ENCODE measurements at regions not wholly inside any gene's neighbourhood (a gene's known extent, or its start where the extent isn't known, plus 50 kb on each side); places are given as distances from the start of the nearest gene placed in this dataset.

DNA sequence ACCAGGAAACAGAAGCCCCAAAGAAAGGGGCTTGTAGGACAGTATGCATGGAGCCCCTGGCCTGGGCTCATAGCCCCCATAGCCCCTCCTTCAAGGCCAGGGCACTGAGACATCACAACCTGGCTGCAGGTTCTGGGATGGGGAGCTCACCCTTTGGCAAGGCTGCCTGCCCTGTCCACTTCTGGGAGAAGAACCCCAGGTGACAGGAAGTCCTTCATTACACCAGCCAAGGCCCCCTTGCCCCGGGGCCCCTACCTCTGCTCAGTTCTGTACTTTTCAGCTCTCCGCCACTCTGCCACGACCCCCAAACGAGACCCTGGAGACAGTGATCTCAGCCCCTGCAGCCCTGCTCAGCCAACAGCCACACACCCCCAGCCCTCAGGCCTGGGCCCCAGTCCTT is 223.2 kb upstream of the RTL1 start:
- H3K4me2 ChIP-seq (ENCODE audit: low read length), result no peak overlapping the region
- H3K9ac ChIP-seq (ENCODE audit: low read length), result no peak overlapping the region
- H3K27me3 ChIP-seq (ENCODE audit: low read depth, low read length), result no peaks in the 10 kb centered on the region
- no peaks in the 10 kb centered on the region for H3K79me2 ChIP-seq (ENCODE audit: low read length)
- H3K9me3 ChIP-seq (ENCODE audit: insufficient read depth, low read length), result no peaks in the 10 kb centered on the region
- H4K20me1 ChIP-seq (ENCODE audit: insufficient read depth, low read length), result no peaks in the 10 kb centered on the region
- no peak overlapping the region for H3K4me3 ChIP-seq (ENCODE audit: low read length)
- H2AFZ ChIP-seq (ENCODE audit: low read depth, low read length), result no peak overlapping the region
- TF ChIP-seq, protein P1, sequence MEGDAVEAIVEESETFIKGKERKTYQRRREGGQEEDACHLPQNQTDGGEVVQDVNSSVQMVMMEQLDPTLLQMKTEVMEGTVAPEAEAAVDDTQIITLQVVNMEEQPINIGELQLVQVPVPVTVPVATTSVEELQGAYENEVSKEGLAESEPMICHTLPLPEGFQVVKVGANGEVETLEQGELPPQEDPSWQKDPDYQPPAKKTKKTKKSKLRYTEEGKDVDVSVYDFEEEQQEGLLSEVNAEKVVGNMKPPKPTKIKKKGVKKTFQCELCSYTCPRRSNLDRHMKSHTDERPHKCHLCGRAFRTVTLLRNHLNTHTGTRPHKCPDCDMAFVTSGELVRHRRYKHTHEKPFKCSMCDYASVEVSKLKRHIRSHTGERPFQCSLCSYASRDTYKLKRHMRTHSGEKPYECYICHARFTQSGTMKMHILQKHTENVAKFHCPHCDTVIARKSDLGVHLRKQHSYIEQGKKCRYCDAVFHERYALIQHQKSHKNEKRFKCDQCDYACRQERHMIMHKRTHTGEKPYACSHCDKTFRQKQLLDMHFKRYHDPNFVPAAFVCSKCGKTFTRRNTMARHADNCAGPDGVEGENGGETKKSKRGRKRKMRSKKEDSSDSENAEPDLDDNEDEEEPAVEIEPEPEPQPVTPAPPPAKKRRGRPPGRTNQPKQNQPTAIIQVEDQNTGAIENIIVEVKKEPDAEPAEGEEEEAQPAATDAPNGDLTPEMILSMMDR (IDR thresholded peaks at IDR 0.05; ENCODE audit: low read depth, low read length), result no peak
- no peak for TF ChIP-seq EZH2phosphoT487 (IDR thresholded peaks at IDR 0.05; ENCODE audit: low read depth)
- H3K4me1 ChIP-seq (ENCODE audit: low read length), result no peaks in the 10 kb centered on the region
- no peaks in the 10 kb centered on the region for H3K36me3 ChIP-seq (replicated peaks; ENCODE audit: low read depth, low read length)
- no peak overlapping the region for H3K27ac ChIP-seq (ENCODE audit: low read length)

DNA sequence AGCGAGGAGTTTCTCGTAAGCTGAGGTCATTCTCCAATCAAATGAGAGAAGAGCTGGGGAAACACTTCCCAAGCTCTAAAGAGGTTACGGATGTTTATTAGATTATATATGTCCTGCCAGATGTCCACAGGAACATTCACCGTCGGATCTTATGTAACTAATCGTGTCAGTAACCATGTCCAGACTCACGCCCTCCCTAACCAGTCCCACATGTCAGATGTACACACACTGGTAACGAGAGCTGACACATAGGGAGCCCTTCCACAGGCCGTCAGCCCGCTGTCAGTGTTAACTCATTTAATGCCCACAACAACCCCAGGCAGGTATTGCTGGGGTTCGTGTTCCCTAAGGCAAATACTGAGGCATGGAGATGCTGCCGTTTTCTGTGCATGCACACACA is 223.7 kb upstream of the RTL1 start:
- Histone ChIP-seq H3K9ac (ENCODE audit: low read length) (no peak overlapping the region), H3K36me3 (replicated peaks; ENCODE audit: low read depth, low read length) (no peaks in the 10 kb centered on the region), H3K4me1 (ENCODE audit: low read length) (no peaks in the 10 kb centered on the region), H3K9me3 (ENCODE audit: insufficient read depth, low read length) (no peaks in the 10 kb centered on the region), H3K79me2 (ENCODE audit: low read length) (no peaks in the 10 kb centered on the region), H3K27me3 (ENCODE audit: low read depth, low read length) (no peaks in the 10 kb centered on the region), H3K4me3 (ENCODE audit: low read length) (no peak overlapping the region), H3K27ac (ENCODE audit: low read length) (no peak overlapping the region), H4K20me1 (ENCODE audit: insufficient read depth, low read length) (no peaks in the 10 kb centered on the region), H2AFZ (ENCODE audit: low read depth, low read length) (no peak overlapping the region), H3K4me2 (ENCODE audit: low read length) (no peak overlapping the region)
- TF ChIP-seq, protein P1 (IDR thresholded peaks at IDR 0.05; ENCODE audit: low read depth, low read length), result no peak
- TF ChIP-seq EZH2phosphoT487 (IDR thresholded peaks at IDR 0.05; ENCODE audit: low read depth), result no peak

DNA sequence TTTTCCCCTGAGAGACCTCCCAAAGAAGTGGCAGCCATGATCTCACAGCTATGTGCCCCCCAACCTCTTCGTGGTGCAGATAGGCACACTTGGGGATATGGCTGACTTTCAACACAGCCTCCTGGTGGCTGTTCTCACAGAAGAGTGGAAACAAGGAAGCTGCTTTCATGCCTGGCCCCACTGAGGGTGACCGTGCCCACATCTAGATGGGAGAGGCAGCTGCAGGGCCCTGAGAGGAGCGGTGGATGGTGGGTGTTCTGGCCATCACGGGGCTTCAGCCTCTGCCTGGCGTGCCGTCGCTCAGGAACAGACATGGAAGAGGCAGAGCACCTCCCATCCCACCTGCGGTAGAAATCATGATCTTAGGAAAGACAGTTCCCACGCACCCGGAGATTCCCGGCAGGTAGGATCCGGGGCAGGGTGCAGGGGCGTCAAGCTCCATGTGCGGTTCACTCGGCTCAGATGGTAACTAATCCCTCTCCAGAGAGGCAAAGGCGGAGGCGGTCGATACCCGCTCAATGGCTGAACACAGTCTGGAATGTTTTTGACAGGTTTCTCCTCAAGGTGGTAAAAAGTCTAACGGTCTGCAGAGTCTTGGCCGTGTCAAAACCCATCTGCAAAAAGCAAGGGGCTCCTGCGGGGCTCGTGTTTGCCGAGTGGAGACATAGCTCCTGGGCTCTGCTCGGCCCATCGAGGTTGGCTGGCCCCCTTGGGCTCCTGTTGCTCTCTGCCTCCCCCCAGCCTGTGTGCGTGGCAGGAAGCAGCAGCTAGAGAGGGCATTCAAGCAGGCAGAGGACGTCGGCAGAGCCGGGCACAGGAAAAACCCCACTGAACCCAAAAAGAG is 225.2 kb upstream of the RTL1 start:
- H3K36me3 ChIP-seq (replicated peaks; ENCODE audit: low read depth, low read length), result no peaks in the 10 kb centered on the region
- no peaks in the 10 kb centered on the region for H3K79me2 ChIP-seq (ENCODE audit: low read length)
- no peaks in the 10 kb centered on the region for H3K9me3 ChIP-seq (ENCODE audit: insufficient read depth, low read length)
- no peak overlapping the region for H3K27ac ChIP-seq (ENCODE audit: low read length)
- no peak overlapping the region for H3K4me3 ChIP-seq (ENCODE audit: low read length)
- no peak for TF ChIP-seq EZH2phosphoT487 (IDR thresholded peaks at IDR 0.05; ENCODE audit: low read depth)
- TF ChIP-seq, protein P1 (IDR thresholded peaks at IDR 0.05; ENCODE audit: low read depth, low read length), result no peak
- H3K4me1 ChIP-seq (ENCODE audit: low read length), result no peaks in the 10 kb centered on the region
- no peaks in the 10 kb centered on the region for H4K20me1 ChIP-seq (ENCODE audit: insufficient read depth, low read length)
- no peak overlapping the region for H2AFZ ChIP-seq (ENCODE audit: low read depth, low read length)
- H3K9ac ChIP-seq (ENCODE audit: low read length), result no peak overlapping the region
- H3K27me3 ChIP-seq (ENCODE audit: low read depth, low read length), result no peaks in the 10 kb centered on the region
- H3K4me2 ChIP-seq (ENCODE audit: low read length), result no peak overlapping the region

DNA sequence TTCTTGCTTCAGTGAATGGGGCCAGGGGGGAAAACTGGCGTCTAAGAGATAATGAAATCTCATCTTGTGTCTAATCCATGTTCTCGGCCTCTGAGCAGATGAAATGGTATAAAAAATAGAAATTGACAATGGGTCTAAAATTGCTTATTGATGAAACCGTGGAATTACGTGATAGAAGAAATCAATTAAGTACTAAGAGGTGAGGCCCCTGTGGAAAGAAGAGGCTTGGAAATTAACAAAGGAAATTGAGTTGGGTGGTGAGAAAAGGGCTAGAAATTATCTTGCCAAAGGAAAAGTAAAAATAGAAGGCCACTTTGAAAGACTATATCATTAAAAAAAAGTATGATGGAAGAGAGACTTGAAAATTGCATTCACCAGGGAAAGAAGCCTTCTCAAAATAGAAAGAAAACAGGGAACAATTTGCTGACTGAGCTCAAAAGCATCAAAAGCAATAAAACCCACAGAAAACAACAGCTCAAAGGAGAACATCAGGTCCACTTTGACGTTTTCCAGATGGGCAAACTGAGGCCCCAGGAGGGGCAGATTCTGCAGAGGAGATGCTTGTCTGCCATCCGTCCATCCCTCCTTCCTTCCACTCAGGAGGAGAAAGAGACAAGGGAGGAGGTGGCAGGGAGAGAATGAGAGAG is 226.1 kb upstream of the RTL1 start:
- TF ChIP-seq EZH2phosphoT487 (IDR thresholded peaks at IDR 0.05; ENCODE audit: low read depth), result no peak
- TF ChIP-seq, protein P1 (IDR thresholded peaks at IDR 0.05; ENCODE audit: low read depth, low read length), result no peak
- H3K27me3 ChIP-seq (ENCODE audit: low read depth, low read length), result no peaks in the 10 kb centered on the region
- no peaks in the 10 kb centered on the region for H3K36me3 ChIP-seq (replicated peaks; ENCODE audit: low read depth, low read length)
- no peak overlapping the region for H3K4me3 ChIP-seq (ENCODE audit: low read length)
- H3K4me2 ChIP-seq (ENCODE audit: low read length), result no peak overlapping the region
- no peak overlapping the region for H2AFZ ChIP-seq (ENCODE audit: low read depth, low read length)
- no peaks in the 10 kb centered on the region for H4K20me1 ChIP-seq (ENCODE audit: insufficient read depth, low read length)
- no peak overlapping the region for H3K27ac ChIP-seq (ENCODE audit: low read length)
- H3K79me2 ChIP-seq (ENCODE audit: low read length), result no peaks in the 10 kb centered on the region
- no peaks in the 10 kb centered on the region for H3K4me1 ChIP-seq (ENCODE audit: low read length)
- H3K9ac ChIP-seq (ENCODE audit: low read length), result no peak overlapping the region
- H3K9me3 ChIP-seq (ENCODE audit: insufficient read depth, low read length), result no peaks in the 10 kb centered on the region

Measured in OCI-LY3 (cell line).